Esophagus squamous epithelium (tissue), 4 donors: ENCODE measurements at regions not wholly inside any gene's neighbourhood (a gene's known extent, or its start where the extent isn't known, plus 50 kb on each side); places are given as distances from the start of the nearest gene placed in this dataset.

ENCODE experiments used
- POLR2A ChIP-seq, 4 donors: fragments of 450-650 bp; IDR thresholded peaks; one replicate each; pipeline ENCODE4 v1.6.1; 2017; ENCODE audit warnings: antibody characterized with exemption in 4 of 4, mild to moderate bottlenecking in 4 of 4, moderate library complexity in 3 of 4
- TF ChIP-seq, protein P1 (sequence below), 6 experiments: fragments of 450-650 bp in 4 of 6; fragments of 200-600 bp in 2 of 6; sonication (generic) in 2 of 6; IDR thresholded peaks; one replicate each; pipeline ENCODE4 v1.5.1; 2016 to 2019; ENCODE audit warnings: antibody characterized with exemption in 6 of 6, mild to moderate bottlenecking in 4 of 6, moderate library complexity in 4 of 6

DNA sequence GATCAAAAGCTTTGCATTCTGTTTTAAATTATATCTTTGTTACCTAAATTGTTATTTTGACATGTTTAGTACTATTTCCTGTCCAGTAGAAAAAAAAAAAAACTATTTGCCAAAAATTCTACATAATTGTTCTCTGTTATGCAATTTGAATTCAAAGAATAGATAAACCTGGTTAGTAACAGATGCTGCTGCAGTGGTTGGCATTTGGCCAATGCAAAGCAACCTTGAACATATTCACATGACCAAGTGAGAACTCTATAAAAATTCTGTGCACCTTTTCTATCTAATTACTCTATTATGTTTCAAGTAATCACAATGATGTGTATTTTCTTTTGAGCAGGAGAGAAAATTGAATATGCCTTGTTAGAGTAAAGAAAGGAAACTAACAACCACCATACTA lies 1473.4 kb downstream of the RPA4 start:
- TF ChIP-seq POLR2A (IDR thresholded peaks at IDR 0.05) = no peak
- TF ChIP-seq, protein P1, sequence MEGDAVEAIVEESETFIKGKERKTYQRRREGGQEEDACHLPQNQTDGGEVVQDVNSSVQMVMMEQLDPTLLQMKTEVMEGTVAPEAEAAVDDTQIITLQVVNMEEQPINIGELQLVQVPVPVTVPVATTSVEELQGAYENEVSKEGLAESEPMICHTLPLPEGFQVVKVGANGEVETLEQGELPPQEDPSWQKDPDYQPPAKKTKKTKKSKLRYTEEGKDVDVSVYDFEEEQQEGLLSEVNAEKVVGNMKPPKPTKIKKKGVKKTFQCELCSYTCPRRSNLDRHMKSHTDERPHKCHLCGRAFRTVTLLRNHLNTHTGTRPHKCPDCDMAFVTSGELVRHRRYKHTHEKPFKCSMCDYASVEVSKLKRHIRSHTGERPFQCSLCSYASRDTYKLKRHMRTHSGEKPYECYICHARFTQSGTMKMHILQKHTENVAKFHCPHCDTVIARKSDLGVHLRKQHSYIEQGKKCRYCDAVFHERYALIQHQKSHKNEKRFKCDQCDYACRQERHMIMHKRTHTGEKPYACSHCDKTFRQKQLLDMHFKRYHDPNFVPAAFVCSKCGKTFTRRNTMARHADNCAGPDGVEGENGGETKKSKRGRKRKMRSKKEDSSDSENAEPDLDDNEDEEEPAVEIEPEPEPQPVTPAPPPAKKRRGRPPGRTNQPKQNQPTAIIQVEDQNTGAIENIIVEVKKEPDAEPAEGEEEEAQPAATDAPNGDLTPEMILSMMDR (IDR thresholded peaks at IDR 0.05) = no peak
